ENCODE measurements at regions not wholly inside any gene's neighbourhood (a gene's known extent, or its start where the extent isn't known, plus 50 kb on each side); places are given as distances from the start of the nearest gene placed in this dataset.

- Histone ChIP-seq H3K4me1 (no peaks in the 10 kb centered on the region), H3K9me3 (no peaks in the 10 kb centered on the region), H3K36me3 (no peaks in the 10 kb centered on the region), H3K27ac (no peak overlapping the region), H3K27me3 (no peaks in the 10 kb centered on the region), H3K4me3 (no peak overlapping the region)
- 80 to 81% methylated on average over 4 of the region's 4 CpGs for WGBS, 2 donors (ENCODE audit: low coverage in 1 of 2)
- TF ChIP-seq CTCF (IDR thresholded peaks at IDR 0.05), result no peak
- TF ChIP-seq POLR2A (IDR thresholded peaks at IDR 0.05), result no peak
- no peak for TF ChIP-seq EP300 (IDR thresholded peaks at IDR 0.05)
- no peak for TF ChIP-seq POLR2AphosphoS5 (IDR thresholded peaks at IDR 0.05)
- ATAC-seq, result no peak
Measured at GRCh38 chr3:156016902-156017301, 103.5 kb upstream of the KCNAB1 start.

GRCh38 chr3:156017352-156018030 is 102.9 kb upstream of the KCNAB1 start:
- no peaks in the 10 kb centered on the region for H3K4me1 ChIP-seq
- H3K4me3 ChIP-seq, result no peak overlapping the region
- H3K27ac ChIP-seq, result no peak overlapping the region
- no peaks in the 10 kb centered on the region for H3K36me3 ChIP-seq
- no peaks in the 10 kb centered on the region for H3K27me3 ChIP-seq
- H3K9me3 ChIP-seq, result no peaks in the 10 kb centered on the region
- TF ChIP-seq POLR2AphosphoS5 (IDR thresholded peaks at IDR 0.05) (no peak), CTCF (IDR thresholded peaks at IDR 0.05) (no peak), POLR2A (IDR thresholded peaks at IDR 0.05) (no peak), EP300 (IDR thresholded peaks at IDR 0.05) (no peak)
- no peak for ATAC-seq

GRCh38 chr3:156024904-156025533 is 95.4 kb upstream of the KCNAB1 start:
- Histone ChIP-seq H3K27ac (no peak overlapping the region), H3K4me3 (no peak overlapping the region), H3K27me3 (no peaks in the 10 kb centered on the region), H3K36me3 (no peaks in the 10 kb centered on the region), H3K9me3 (no peaks in the 10 kb centered on the region), H3K4me1 (no peaks in the 10 kb centered on the region)
- ATAC-seq, result no peak
- WGBS, 2 donors (ENCODE audit: low coverage in 1 of 2), result 7 to 25% methylated on average over 6 of the region's 6 CpGs
- no peak for TF ChIP-seq EP300 (IDR thresholded peaks at IDR 0.05)
- no peak for TF ChIP-seq CTCF (IDR thresholded peaks at IDR 0.05)
- no peak for TF ChIP-seq POLR2A (IDR thresholded peaks at IDR 0.05)
- no peak for TF ChIP-seq POLR2AphosphoS5 (IDR thresholded peaks at IDR 0.05)

DNA sequence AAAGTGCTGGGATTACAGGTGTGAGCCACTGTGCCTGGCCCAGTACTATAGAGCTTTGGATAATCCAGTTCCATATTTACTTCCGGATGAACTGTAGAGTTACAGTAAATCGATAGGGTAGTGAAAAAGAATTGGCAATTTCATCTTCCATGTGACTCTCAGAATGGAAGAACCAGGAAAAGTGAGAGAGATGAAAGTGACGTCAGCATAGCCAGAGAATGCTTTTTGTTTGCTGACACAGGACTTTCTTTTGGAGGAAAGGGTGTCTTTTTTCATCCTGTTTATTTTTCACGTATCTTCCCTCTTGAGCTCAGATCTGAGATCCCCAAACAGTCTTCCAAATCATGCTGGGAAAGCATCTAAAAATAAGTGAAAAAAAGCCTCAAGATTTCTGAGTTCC is 91.2 kb upstream of the KCNAB1 start:
- Histone ChIP-seq H3K27ac (no peak overlapping the region), H3K4me3 (no peak overlapping the region), H3K9me3 (no peaks in the 10 kb centered on the region), H3K27me3 (no peaks in the 10 kb centered on the region), H3K4me1 (no peaks in the 10 kb centered on the region), H3K36me3 (no peaks in the 10 kb centered on the region)
- ATAC-seq, result no peak
- no peak for TF ChIP-seq POLR2A (IDR thresholded peaks at IDR 0.05)
- no peak for TF ChIP-seq POLR2AphosphoS5 (IDR thresholded peaks at IDR 0.05)
- no peak for TF ChIP-seq EP300 (IDR thresholded peaks at IDR 0.05)
- no peak for TF ChIP-seq CTCF (IDR thresholded peaks at IDR 0.05)
- WGBS, 2 donors (ENCODE audit: low coverage in 1 of 2), result 61 to 78% methylated on average over 2 to 4 of the region's 4 CpGs

DNA sequence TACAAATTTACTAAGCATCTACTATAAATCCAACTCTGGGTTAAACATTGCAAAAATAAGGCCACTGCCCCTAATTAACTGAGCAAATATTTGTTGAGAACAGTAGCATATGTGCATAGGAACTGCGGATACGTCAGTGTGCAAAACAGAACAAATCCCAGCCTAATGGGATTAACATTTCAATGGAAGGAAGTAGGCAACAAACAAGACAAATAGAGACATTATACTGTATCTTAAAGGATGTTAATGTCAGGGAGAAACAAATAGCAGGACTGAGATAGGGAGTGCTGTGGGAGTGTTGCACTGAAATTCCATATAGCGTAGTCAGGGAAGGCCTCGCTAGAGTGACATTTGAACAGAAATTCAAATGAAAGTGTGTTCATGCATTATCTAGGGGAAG is 89.7 kb upstream of the KCNAB1 start:
- Histone ChIP-seq H3K4me1 (no peaks in the 10 kb centered on the region), H3K4me3 (no peak overlapping the region), H3K36me3 (no peaks in the 10 kb centered on the region), H3K27me3 (no peaks in the 10 kb centered on the region), H3K27ac (no peak overlapping the region), H3K9me3 (no peaks in the 10 kb centered on the region)
- ATAC-seq, result no peak
- TF ChIP-seq EP300 (IDR thresholded peaks at IDR 0.05) (no peak), CTCF (IDR thresholded peaks at IDR 0.05) (no peak), POLR2AphosphoS5 (IDR thresholded peaks at IDR 0.05) (no peak), POLR2A (IDR thresholded peaks at IDR 0.05) (no peak)
- 91% methylated on average over 4 of the region's 4 CpGs; no CpG with 5 or more reads in 1 of the 2 donors for WGBS, 2 donors (ENCODE audit: low coverage in 1 of 2)

All from gastroesophageal sphincter (tissue), 4 donors.